Neuronal stem cell (in vitro differentiated cells): ENCODE measurements at regions not wholly inside any gene's neighbourhood (a gene's known extent, or its start where the extent isn't known, plus 50 kb on each side); places are given as distances from the start of the nearest gene placed in this dataset.

ENCODE experiments used
- DNase-seq: peaks from one replicate; pipeline ENCODE4 v3.0.0-alpha.2; 2013; ENCODE audit warnings: low spot score
- H2AFZ ChIP-seq: one replicate; pipeline ENCODE4 v1.6.1; 2013; ENCODE audit warnings: mild to moderate bottlenecking, low read length, inconsistent platforms
- H2AK5ac ChIP-seq: 2 replicates; pipeline ENCODE4 v1.6.1; 2013; ENCODE audit warnings: low read depth, mild to moderate bottlenecking, inconsistent platforms, low read length, moderate library complexity, mixed read lengths
- H2BK120ac ChIP-seq: 2 replicates; pipeline ENCODE4 v1.6.1; 2013; ENCODE audit warnings: low read depth, mild to moderate bottlenecking, inconsistent platforms, low read length, moderate library complexity, mixed read lengths
- H2BK12ac ChIP-seq: one replicate; pipeline ENCODE4 v1.6.1; 2013; ENCODE audit warnings: low read length, inconsistent platforms
- H2BK15ac ChIP-seq: 2 replicates; pipeline ENCODE4 v1.6.1; 2013; ENCODE audit warnings: mild to moderate bottlenecking, low read length, inconsistent platforms, mixed read lengths
- H2BK5ac ChIP-seq: one replicate; pipeline ENCODE4 v1.6.1; 2013; ENCODE audit warnings: inconsistent platforms, mild to moderate bottlenecking, low read length, moderate library complexity
- H3K14ac ChIP-seq: one replicate; pipeline ENCODE4 v1.6.1; 2013; ENCODE audit warnings: low read length, inconsistent platforms
- H3K18ac ChIP-seq: 2 replicates; pipeline ENCODE4 v1.6.1; 2013; ENCODE audit warnings: low read length, inconsistent platforms
- H3K23ac ChIP-seq: 2 replicates; pipeline ENCODE4 v1.6.1; 2013; ENCODE audit warnings: low read depth, mild to moderate bottlenecking, mixed read lengths, low read length, inconsistent platforms; ENCODE audit not compliant: poor library complexity
- H3K27ac ChIP-seq: replicated peaks from 3 replicates; pipeline ENCODE4 v1.5.1; 2013; ENCODE audit warnings: low read length, inconsistent platforms
- H3K27me3 ChIP-seq, 3 experiments: 2 replicates each; pipeline ENCODE4 v1.6.1; 2013; ENCODE audit warnings: low read length in 3 of 3, mild to moderate bottlenecking in 2 of 3, inconsistent platforms in 1 of 3, low read depth in 1 of 3, mixed read lengths in 1 of 3, moderate library complexity in 1 of 3; ENCODE audit not compliant: control insufficient read depth in 3 of 3, insufficient read depth in 3 of 3
- H3K36me3 ChIP-seq, 2 donors: replicated peaks in 1 of 2; 2 replicates each; pipeline ENCODE4 v1.6.1; 2013; ENCODE audit warnings: low read length in 2 of 2; ENCODE audit not compliant: control insufficient read depth in 2 of 2, insufficient read depth in 2 of 2
- H3K4ac ChIP-seq: 2 replicates; pipeline ENCODE4 v1.6.1; 2013; ENCODE audit warnings: inconsistent platforms, mild to moderate bottlenecking, low read length, moderate library complexity
- H3K4me1 ChIP-seq, 2 donors: 1 replicate in 1 of 2; 2 replicates in 1 of 2; pipeline ENCODE4 v1.6.1; 2013; ENCODE audit warnings: low read length in 2 of 2, low read depth in 1 of 2; ENCODE audit not compliant: control insufficient read depth in 2 of 2, insufficient read depth in 1 of 2
- H3K4me2 ChIP-seq: one replicate; pipeline ENCODE4 v1.6.1; 2013; ENCODE audit warnings: mild to moderate bottlenecking, low read length, inconsistent platforms; ENCODE audit not compliant: insufficient read depth, poor library complexity, severe bottlenecking
- H3K4me3 ChIP-seq, 2 donors: 2 replicates each; pipeline ENCODE4 v1.5.1; 2013; ENCODE audit warnings: low read length in 2 of 2, mild to moderate bottlenecking in 2 of 2, inconsistent platforms in 1 of 2, moderate library complexity in 1 of 2
- H3K79me1 ChIP-seq: one replicate; pipeline ENCODE4 v1.6.1; 2013; ENCODE audit warnings: low read depth, mild to moderate bottlenecking, inconsistent platforms, low read length, moderate library complexity
- H3K9ac ChIP-seq: one replicate; pipeline ENCODE4 v1.6.1; 2013; ENCODE audit warnings: mild to moderate bottlenecking, low read depth, low read length, inconsistent platforms; ENCODE audit not compliant: poor library complexity
- H3K9me3 ChIP-seq, 2 donors: replicated peaks in 1 of 2; 2 replicates each; pipeline versions ENCODE3 to v1.6.1; 2013; ENCODE audit warnings: low read length in 2 of 2, mild to moderate bottlenecking in 2 of 2, inconsistent platforms in 1 of 2, low read depth in 1 of 2, mixed read lengths in 1 of 2, moderate library complexity in 1 of 2; ENCODE audit not compliant: control insufficient read depth in 2 of 2, insufficient read depth in 1 of 2
- H4K8ac ChIP-seq: one replicate; pipeline ENCODE4 v1.6.1; 2013; ENCODE audit warnings: low read depth, mild to moderate bottlenecking, inconsistent platforms, low read length, moderate library complexity
- H4K91ac ChIP-seq: one replicate; pipeline ENCODE4 v1.6.1; 2013; ENCODE audit warnings: low read length, low read depth, mild to moderate bottlenecking, inconsistent platforms; ENCODE audit not compliant: poor library complexity
- WGBS, 2 donors: extraction: QIAGEN DNeasy Blood & Tissue Kit; methylation state at CpG; one replicate each; pipeline ENCODE4 v1.1.7; 2013; ENCODE audit warnings: missing lambda C conversion rate in 2 of 2, mixed read lengths in 1 of 2; ENCODE audit not compliant: insufficient read length in 2 of 2, insufficient replicate concordance in 1 of 2; ENCODE audit errors: extremely low coverage in 2 of 2; 5-methylcytosine and 5-hydroxymethylcytosine counted together

DNA sequence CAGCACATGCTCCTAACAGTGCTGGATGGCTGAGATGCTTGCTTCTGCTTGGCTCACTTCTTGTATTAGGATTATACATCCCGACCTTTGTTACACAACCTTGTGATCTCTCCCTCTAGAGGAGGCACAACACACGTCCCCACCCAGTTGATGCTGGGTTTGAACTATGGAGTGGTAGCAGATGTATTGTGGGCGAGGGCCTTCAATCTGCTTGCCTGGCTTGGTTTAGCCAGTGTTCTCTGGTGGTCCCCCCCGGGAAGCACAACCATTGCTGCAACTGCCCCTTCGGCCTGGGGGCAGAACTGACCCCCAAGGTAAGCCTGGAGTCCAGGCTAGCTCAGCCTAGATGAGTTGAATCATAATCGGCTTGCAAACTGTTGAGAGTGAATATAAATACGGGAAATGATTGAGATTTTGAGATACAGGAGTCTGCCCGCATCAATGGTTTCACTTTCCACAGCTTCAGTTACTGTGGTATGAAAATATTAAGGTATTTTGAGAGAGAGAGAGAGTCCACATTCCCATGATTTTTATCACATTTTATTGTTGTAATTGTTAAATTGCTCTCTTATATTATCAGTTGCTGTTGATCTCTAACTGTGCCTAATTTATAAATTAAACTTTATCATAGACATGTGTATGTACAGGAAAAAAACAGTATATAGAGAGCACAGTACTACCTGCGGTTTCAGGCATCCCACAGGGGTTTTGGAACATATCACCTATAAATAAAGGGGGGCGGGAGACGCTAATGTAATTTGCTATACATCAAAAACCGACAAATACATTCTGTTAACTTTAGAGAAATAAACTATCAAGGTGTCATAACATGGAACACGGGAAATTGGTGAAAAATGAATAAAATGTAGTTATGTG lies 482.0 kb upstream of the B3GAT1 start:
- Histone ChIP-seq H3K27ac (no peak overlapping the region), H2BK12ac (no peak overlapping the region), H3K9me3 (no peaks in the 10 kb centered on the region), H3K4me3 (no peak overlapping the region), H3K18ac (no peak overlapping the region), H2AFZ (no peak overlapping the region), H3K23ac (no peak overlapping the region), H3K36me3 (no peaks in the 10 kb centered on the region), H2BK120ac (no peak overlapping the region), H2BK15ac (no peak overlapping the region), H3K4me2 (no peak overlapping the region), H2AK5ac (no peak overlapping the region), H3K4ac (no peak overlapping the region), H3K14ac (no peak overlapping the region), H3K79me1 (no peaks in the 10 kb centered on the region), H3K4me1 (no peaks in the 10 kb centered on the region), H3K9ac (no peak overlapping the region), H2BK5ac (no peak overlapping the region), H4K8ac (no peak overlapping the region), H4K91ac (no peak overlapping the region), H3K27me3 (peaks cover 0 to 4% (median 0%) of the 10 kb centered on the region in 3 experiments)
- DNase-seq: no peak
- no CpG with 5 or more reads among the region's 13 CpGs for WGBS, 2 donors

- H2BK15ac ChIP-seq: no peak overlapping the region
Observed at GRCh38 chr11:134890446-134890845, 478.4 kb upstream of the B3GAT1 start.

DNA sequence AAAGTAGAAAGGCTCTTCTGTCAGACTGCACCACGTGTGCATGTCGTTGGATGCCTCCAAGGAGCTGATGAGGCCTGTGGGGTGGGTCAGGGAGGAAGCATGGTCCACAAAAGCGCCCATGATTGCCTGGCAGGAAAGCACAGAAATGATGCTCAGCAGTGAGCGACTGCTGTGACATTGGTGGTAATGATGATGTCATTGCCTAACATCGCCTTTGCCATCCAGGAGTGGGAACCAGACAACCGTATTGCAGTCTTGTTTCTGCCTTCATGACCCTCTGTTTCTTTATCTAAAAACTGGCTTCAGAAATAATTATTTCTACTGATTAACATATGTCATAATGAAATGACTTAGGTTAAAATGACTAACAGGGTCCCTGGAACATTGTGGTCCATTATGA lies 477.8 kb upstream of the B3GAT1 start:
- peaks cover 0 to 2% (median 0%) of the 10 kb centered on the region in 3 experiments for H3K27me3 ChIP-seq
- WGBS, 2 donors: no CpG with 5 or more reads among the region's 6 CpGs

More at GRCh38 chr11:134890446-134890845, 478.4 kb upstream of the B3GAT1 start:
- H3K4ac ChIP-seq: no peak overlapping the region
- H2BK5ac ChIP-seq: no peak overlapping the region
- no peaks in the 10 kb centered on the region for H3K36me3 ChIP-seq
- peaks cover 0 to 7% (median 0%) of the 10 kb centered on the region in 3 experiments for H3K27me3 ChIP-seq
- no peaks in the 10 kb centered on the region for H3K9me3 ChIP-seq
- H2BK120ac ChIP-seq: no peak overlapping the region
- no peak overlapping the region for H4K8ac ChIP-seq
- H2AK5ac ChIP-seq: no peak overlapping the region
- no peaks in the 10 kb centered on the region for H3K4me1 ChIP-seq
- H3K18ac ChIP-seq: no peak overlapping the region
- no peaks in the 10 kb centered on the region for H3K79me1 ChIP-seq
- no peak overlapping the region for H3K4me3 ChIP-seq
- no peak overlapping the region for H3K27ac ChIP-seq
- H3K4me2 ChIP-seq: no peak overlapping the region
- H2AFZ ChIP-seq: no peak overlapping the region
- no peak overlapping the region for H3K23ac ChIP-seq
- no CpG with 5 or more reads among the region's 5 CpGs for WGBS, 2 donors
- H2BK12ac ChIP-seq: no peak overlapping the region
- H3K9ac ChIP-seq: no peak overlapping the region
- no peak for DNase-seq
- no peak overlapping the region for H4K91ac ChIP-seq
- no peak overlapping the region for H3K14ac ChIP-seq

DNA sequence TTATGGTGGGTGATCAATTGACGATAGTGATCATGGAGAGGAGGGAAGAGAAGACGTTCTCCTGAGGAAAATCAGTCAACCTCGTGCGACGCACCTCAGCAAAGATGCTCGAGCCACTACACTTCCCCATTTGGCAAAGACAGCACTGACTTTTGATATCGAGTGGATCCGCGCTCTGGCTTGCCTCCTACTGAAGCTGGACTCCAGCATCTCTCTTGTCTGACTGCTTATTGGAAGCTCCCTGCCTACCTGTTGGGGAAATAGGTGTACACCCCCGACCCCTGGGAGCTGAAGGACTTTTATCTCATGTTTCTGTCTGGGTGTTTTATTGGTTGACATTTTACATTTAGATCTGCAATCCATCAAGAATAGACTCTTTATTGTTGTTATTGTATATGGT lies 476.8 kb upstream of the B3GAT1 start:
- Histone ChIP-seq H3K36me3 (no peaks in the 10 kb centered on the region), H4K91ac (no peak overlapping the region), H2BK5ac (no peak overlapping the region), H3K4ac (no peak overlapping the region), H3K27ac (no peak overlapping the region), H3K4me2 (no peak overlapping the region), H3K18ac (no peak overlapping the region), H3K14ac (no peak overlapping the region), H2BK120ac (no peak overlapping the region), H3K4me3 (no peak overlapping the region), H3K4me1 (no peaks in the 10 kb centered on the region), H3K9ac (no peak overlapping the region), H3K27me3 (peaks cover 0 to 2% (median 0%) of the 10 kb centered on the region in 3 experiments), H3K79me1 (no peaks in the 10 kb centered on the region), H2AFZ (no peak overlapping the region), H2BK15ac (no peak overlapping the region), H2AK5ac (no peak overlapping the region), H3K23ac (no peak overlapping the region), H3K9me3 (no peaks in the 10 kb centered on the region), H4K8ac (no peak overlapping the region), H2BK12ac (no peak overlapping the region)
- DNase-seq: no peak
- WGBS, 2 donors: no CpG with 5 or more reads among the region's 10 CpGs

More for the DNA sequence above, 477.8 kb upstream of the B3GAT1 start:
- Histone ChIP-seq H3K4ac (no peak overlapping the region), H3K4me2 (no peak overlapping the region), H3K79me1 (no peaks in the 10 kb centered on the region), H2AK5ac (no peak overlapping the region), H3K9me3 (no peaks in the 10 kb centered on the region), H2AFZ (no peak overlapping the region), H2BK12ac (no peak overlapping the region), H3K4me1 (no peaks in the 10 kb centered on the region), H2BK15ac (no peak overlapping the region), H3K9ac (no peak overlapping the region), H3K23ac (no peak overlapping the region), H3K18ac (no peak overlapping the region), H3K36me3 (no peaks in the 10 kb centered on the region), H4K91ac (no peak overlapping the region), H2BK120ac (no peak overlapping the region), H4K8ac (no peak overlapping the region), H3K27ac (no peak overlapping the region), H3K4me3 (no peak overlapping the region), H3K14ac (no peak overlapping the region), H2BK5ac (no peak overlapping the region)
- DNase-seq: no peak
